Cardiac fibroblast (primary cell): ENCODE measurements at regions not wholly inside any gene's neighbourhood (a gene's known extent, or its start where the extent isn't known, plus 50 kb on each side); places are given as distances from the start of the nearest gene placed in this dataset.

ENCODE experiments used
- DNase-seq, 2 donors: peaks; one replicate each; pipeline versions ENCODE4 v3.0.0 to v3.0.0-alpha.2; 2010; ENCODE audit warnings: low read depth in 2 of 2
- H3K4me3 ChIP-seq, 2 donors: replicated peaks in 1 of 2; 1 replicate in 1 of 2; 2 replicates in 1 of 2; pipeline ENCODE4 v1.5.1; 2011; ENCODE audit warnings: low read depth in 2 of 2, low read length in 2 of 2, mild to moderate bottlenecking in 2 of 2, moderate library complexity in 1 of 2
- CTCF ChIP-seq: IDR thresholded peaks from one replicate; pipeline ENCODE4 v1.5.1; 2011; ENCODE audit warnings: low read depth, mild to moderate bottlenecking, low read length, inconsistent platforms

- no peak for DNase-seq
- TF ChIP-seq CTCF = no peak
- no peak overlapping the region for H3K4me3 ChIP-seq
Measured at GRCh38 chr2:120401275-120402066, 55.5 kb downstream of the INHBB start.

- H3K4me3 ChIP-seq = no peak overlapping the region
- no peak for TF ChIP-seq CTCF
- DNase-seq = no peak
Measured at GRCh38 chr2:120402067-120402433, 56.1 kb downstream of the INHBB start.

- no peak overlapping the region for H3K4me3 ChIP-seq
- TF ChIP-seq CTCF = no peak
- DNase-seq = no peak
Measured at GRCh38 chr2:120402508-120402907, 56.6 kb downstream of the INHBB start.

- no peak for TF ChIP-seq CTCF
Measured at GRCh38 chr2:120403261-120403660, 57.3 kb downstream of the INHBB start.

GRCh38 chr2:120403676-120404075 lies 57.7 kb downstream of the INHBB start:
- DNase-seq = no peak
- no peak for TF ChIP-seq CTCF
- no peak overlapping the region for H3K4me3 ChIP-seq

More at GRCh38 chr2:120403261-120403660, 57.3 kb downstream of the INHBB start:
- no peak for DNase-seq
- no peak overlapping the region for H3K4me3 ChIP-seq

GRCh38 chr2:120404274-120404673 lies 58.3 kb downstream of the INHBB start:
- TF ChIP-seq CTCF = no peak
- DNase-seq = no peak
- no peak overlapping the region for H3K4me3 ChIP-seq
